Heart left ventricle (tissue), 16 donors: ENCODE measurements at regions not wholly inside any gene's neighbourhood (a gene's known extent, or its start where the extent isn't known, plus 50 kb on each side); places are given as distances from the start of the nearest gene placed in this dataset.

Source experiments
- ATAC-seq, 4 donors: fragments of 200-7000 bp; cut with Tn5 transposase; one replicate each; pipeline ENCODE4 v1.9.1; 2020 to 2022; ENCODE audit warnings: moderate library complexity in 4 of 4, mild to moderate bottlenecking in 3 of 4, moderate number of reproducible peaks in 1 of 4
- DNase-seq, 5 donors: peaks; one replicate each; pipeline ENCODE4 v3.0.0-alpha.2; 2020
- H3K27ac ChIP-seq, 12 donors: fragments of 200-600 bp; sonication (generic) in 4 of 12; one replicate each; pipeline versions ENCODE4 v1.5.0 to v1.8.0; 2016 to 2022; ENCODE audit warnings: mild to moderate bottlenecking in 2 of 12
- H3K27me3 ChIP-seq, 9 donors: fragments of 200-600 bp; sonication (generic) in 2 of 9; one replicate each; pipeline versions ENCODE4 v1.5.1 to v1.8.0; 2016 to 2022; ENCODE audit warnings: mild to moderate bottlenecking in 3 of 9
- H3K36me3 ChIP-seq, 9 donors: fragments of 200-600 bp; sonication (generic) in 2 of 9; one replicate each; pipeline versions ENCODE4 v1.5.0 to v1.8.0; 2018 to 2022; ENCODE audit warnings: mild to moderate bottlenecking in 2 of 9
- H3K4me1 ChIP-seq, 12 donors: fragments of 200-600 bp; sonication (generic) in 4 of 12; one replicate each; pipeline versions ENCODE4 v1.5.0 to v1.8.0; 2016 to 2022; ENCODE audit warnings: mild to moderate bottlenecking in 3 of 12
- H3K4me3 ChIP-seq, 12 donors: fragments of 200-600 bp; sonication (generic) in 4 of 12; one replicate each; pipeline versions ENCODE4 v1.5.0 to v1.8.0; 2017 to 2022; ENCODE audit warnings: mild to moderate bottlenecking in 9 of 12, moderate library complexity in 4 of 12
- H3K9me3 ChIP-seq, 12 donors: fragments of 200-600 bp; sonication (generic) in 4 of 12; one replicate each; pipeline versions ENCODE4 v1.5.0 to v1.8.0; 2016 to 2022; ENCODE audit warnings: mild to moderate bottlenecking in 1 of 12
- POLR2A ChIP-seq, 2 donors: fragments of 450-650 bp; IDR thresholded peaks; one replicate each; pipeline ENCODE4 v1.6.1; 2017; ENCODE audit warnings: antibody characterized with exemption in 2 of 2, mild to moderate bottlenecking in 2 of 2, moderate library complexity in 2 of 2
- WGBS, 4 donors: extraction: QIAGEN DNeasy Blood & Tissue Kit in 2 of 4; methylation state at CpG; one replicate each; pipeline versions ENCODE4 v1.1.5 to v1.1.7; 2013 to 2018; 5-methylcytosine and 5-hydroxymethylcytosine counted together
- intact Hi-C, 10 donors: fragments of 100-400 bp; cut with DNase I; formaldehyde crosslinking; loops; one replicate each; pipeline versions ENCODE4 v1.11.1 to v1.14.2; 2022
- TF ChIP-seq, protein P1 (sequence below), 12 donors: fragments of 200-600 bp; sonication (generic) in 4 of 12; IDR thresholded peaks; one replicate each; pipeline versions ENCODE4 v1.5.0 to v1.8.0; 2018 to 2022; ENCODE audit warnings: antibody characterized with exemption in 12 of 12, mild to moderate bottlenecking in 5 of 12
- donor health status: ischemic (EF 13 %, LVEDD 7.1; RV severe dilation, severe dysfunction).
- donor health status: healthy with polysubstance abuse.
- donor health status: DM: no; HTN: yes; CAD: no.
- donor health status: DM: no; HTN: no; CAD: no.
- donor health status: ischemic (EF 25% LVEDD 6.9; RV normal size, moderate dysfunction).
- donor health status: ischemic (EF 25% LVEDD 5.7; RV mildly dilated, moderate dysfunction).
- donor health status: healthy.
- donor health status: DM: yes; HTN: yes; CAD: no.
- donor health status: ischemic (EF 35%, LVEDD 5.7; RV mildly dilated, moderate dysfunction).
- donor health status: nonischemic (EF 11% LVEDD 7.7; RV severe dilation, severe dysfunction).
- donor health status: DM: yes; HTN: yes; CAD: no.
- donor health status: PGD.
- donor health status: ischemic (EF 29% LVEDD 5.4; RV normal size, mild dysfunction).
- donor health status: nonischemic (EF 23%, LVEDD 6.1; RV moderate dilation, normal function).

DNA sequence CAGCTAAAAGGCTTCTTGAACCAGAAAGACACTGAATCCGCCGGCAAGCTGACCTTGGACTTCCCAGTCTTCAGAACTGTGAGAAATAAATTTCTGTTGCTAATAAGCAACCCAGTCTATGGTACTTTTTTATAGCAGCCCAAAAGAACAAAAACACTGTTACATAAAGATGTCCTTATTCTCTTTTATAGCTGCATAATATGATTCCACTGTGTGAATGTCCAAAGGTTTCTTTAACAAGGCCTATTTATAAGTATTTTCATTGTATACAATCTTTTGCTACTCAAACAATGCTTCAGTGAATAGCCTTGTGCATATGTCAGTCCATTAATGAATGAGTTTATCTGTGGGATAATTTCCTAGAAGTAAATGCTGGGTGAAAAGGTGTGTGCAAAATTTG lies 190.8 kb upstream of the INHBA start:
- Histone ChIP-seq H3K4me1 (peaks cover 0 to 9% (median 1%) of the 10 kb centered on the region in 12 donors), H3K27ac (no peak overlapping the region), H3K27me3 (peaks cover 0 to 5% (median 0%) of the 10 kb centered on the region in 9 donors), H3K36me3 (no peaks in the 10 kb centered on the region), H3K9me3 (no peaks in the 10 kb centered on the region), H3K4me3 (no peak overlapping the region)
- intact Hi-C loops, result no loop called here
- ATAC-seq (no peak), DNase-seq (no peak)
- no peak for TF ChIP-seq POLR2A (IDR thresholded peaks at IDR 0.05)
- TF ChIP-seq, protein P1, sequence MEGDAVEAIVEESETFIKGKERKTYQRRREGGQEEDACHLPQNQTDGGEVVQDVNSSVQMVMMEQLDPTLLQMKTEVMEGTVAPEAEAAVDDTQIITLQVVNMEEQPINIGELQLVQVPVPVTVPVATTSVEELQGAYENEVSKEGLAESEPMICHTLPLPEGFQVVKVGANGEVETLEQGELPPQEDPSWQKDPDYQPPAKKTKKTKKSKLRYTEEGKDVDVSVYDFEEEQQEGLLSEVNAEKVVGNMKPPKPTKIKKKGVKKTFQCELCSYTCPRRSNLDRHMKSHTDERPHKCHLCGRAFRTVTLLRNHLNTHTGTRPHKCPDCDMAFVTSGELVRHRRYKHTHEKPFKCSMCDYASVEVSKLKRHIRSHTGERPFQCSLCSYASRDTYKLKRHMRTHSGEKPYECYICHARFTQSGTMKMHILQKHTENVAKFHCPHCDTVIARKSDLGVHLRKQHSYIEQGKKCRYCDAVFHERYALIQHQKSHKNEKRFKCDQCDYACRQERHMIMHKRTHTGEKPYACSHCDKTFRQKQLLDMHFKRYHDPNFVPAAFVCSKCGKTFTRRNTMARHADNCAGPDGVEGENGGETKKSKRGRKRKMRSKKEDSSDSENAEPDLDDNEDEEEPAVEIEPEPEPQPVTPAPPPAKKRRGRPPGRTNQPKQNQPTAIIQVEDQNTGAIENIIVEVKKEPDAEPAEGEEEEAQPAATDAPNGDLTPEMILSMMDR (IDR thresholded peaks at IDR 0.05), result no peak
- WGBS, 4 donors, result 93 to 99% (median 97%) methylated on average over 2 of the region's 2 CpGs

DNA sequence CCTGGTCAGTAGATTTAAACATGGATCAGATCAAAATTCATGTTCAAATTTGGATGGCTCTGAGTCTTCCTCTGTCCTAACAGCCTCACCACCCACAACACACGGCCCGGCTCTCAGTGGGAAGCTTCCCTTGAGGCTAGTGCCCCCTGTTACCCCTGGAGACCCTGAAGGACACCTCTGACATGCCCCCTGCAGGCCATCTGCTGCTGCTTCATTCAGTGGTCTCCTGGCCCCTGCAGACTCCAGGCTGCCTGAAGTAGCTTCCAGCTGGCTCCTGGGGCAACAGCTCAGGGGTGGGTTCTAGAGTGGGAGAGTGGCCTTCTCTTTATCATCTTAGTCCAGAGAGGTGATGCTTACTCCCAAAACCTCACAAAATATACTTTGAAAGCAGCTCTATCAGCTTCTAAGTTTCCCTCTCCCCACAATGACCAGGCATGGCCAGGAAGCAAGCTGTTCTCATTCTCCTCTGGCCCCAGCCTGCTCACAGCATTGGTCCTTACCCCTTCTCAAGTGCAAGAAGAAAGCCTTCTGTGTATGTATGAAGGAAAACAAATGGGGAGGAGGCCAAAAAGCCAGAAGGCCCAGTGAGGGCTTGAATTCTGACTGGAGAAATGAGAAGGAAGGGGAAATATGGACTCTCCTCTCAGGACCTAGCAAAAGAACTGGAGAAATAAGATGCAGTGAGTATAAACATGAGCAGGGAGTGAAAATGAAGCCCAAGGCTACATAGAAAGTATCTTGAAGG lies 189.6 kb upstream of the INHBA start:
- no peak for DNase-seq
- Histone ChIP-seq H3K4me3 (no peak overlapping the region), H3K4me1 (peaks cover 0 to 12% (median 3%) of the 10 kb centered on the region in 12 donors), H3K27ac (peak overlapping the region in 5 of 12 donors; percentile 45 to 64 (median 58)), H3K36me3 (no peaks in the 10 kb centered on the region), H3K9me3 (no peaks in the 10 kb centered on the region), H3K27me3 (peaks cover 0 to 5% (median 0%) of the 10 kb centered on the region in 9 donors)
- intact Hi-C loops, result no loop called here
- ATAC-seq, result no peak
- 75 to 84% (median 79%) methylated on average over 2 of the region's 2 CpGs for WGBS, 4 donors
- TF ChIP-seq, protein P1 (IDR thresholded peaks at IDR 0.05), result peak in 2 of 12 donors; percentile 9 to 13
- no peak for TF ChIP-seq POLR2A (IDR thresholded peaks at IDR 0.05)

DNA sequence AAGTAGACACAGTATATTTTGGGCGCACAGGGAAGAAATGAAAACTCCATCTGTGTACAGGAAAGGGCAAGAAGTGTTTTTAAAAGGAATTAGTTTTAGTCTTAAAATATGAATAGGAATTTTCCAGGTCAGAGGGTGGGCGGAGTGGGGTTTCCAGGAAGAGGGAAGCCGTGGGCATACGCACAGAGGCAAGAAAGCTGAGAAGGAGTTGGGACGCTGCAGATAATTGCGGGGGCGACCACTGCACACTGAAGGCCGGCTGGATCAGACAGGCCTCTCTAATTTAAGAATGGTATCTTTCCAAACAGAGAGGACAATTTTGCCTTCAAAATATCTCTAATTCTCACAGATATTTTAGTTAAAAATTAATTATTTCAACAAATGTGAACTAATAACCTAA lies 189.1 kb upstream of the INHBA start:
- H3K27me3 ChIP-seq, result peaks cover 0 to 5% (median 0%) of the 10 kb centered on the region in 9 donors
- no peaks in the 10 kb centered on the region for H3K9me3 ChIP-seq
- H3K4me3 ChIP-seq, result no peak overlapping the region
- DNase-seq, result peak in 1 of 5 donors; percentile 25
- TF ChIP-seq, protein P1 (IDR thresholded peaks at IDR 0.05), result no peak
- no peak for TF ChIP-seq POLR2A (IDR thresholded peaks at IDR 0.05)
- WGBS, 4 donors, result 72 to 82% (median 78%) methylated on average over 8 of the region's 8 CpGs
- ATAC-seq, result peak in 2 of 4 donors; percentile 41 to 59
- peaks cover 0 to 17% (median 3%) of the 10 kb centered on the region in 12 donors for H3K4me1 ChIP-seq
- H3K27ac ChIP-seq, result peak overlapping the region in 6 of 12 donors; percentile 32 to 72 (median 56)
- no peaks in the 10 kb centered on the region for H3K36me3 ChIP-seq
- intact Hi-C loops, result no loop called here

DNA sequence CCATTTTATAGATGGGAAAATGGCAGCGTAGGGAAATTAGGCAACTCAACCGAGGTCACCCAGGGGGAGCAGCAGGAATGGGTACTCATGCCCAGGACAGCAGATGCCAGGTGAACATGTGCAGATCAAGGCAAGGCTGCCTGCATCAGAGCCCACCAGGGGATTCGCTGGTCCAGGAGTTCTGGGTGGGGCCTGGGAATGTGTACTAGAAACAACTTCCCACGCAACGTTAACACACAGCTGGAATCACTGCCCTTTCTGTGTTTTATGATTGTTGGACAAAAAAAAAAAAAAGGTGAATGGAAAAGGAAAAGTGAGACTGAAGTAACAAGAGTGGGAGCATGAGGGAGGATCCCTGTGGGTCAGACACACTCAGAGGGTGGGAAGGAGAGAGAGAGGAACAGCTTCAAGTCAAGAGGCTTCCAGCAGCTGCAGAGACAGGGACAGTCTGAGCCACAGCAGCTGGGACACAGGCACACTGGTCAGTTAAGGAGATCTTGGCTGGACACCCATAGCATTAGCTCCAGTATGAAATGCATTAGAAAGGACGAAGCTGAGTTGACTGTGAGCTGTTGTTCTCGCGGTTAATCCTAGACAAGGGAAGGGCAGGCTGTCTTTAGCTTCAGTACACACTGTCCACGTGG lies 187.9 kb upstream of the INHBA start:
- no peaks in the 10 kb centered on the region for H3K9me3 ChIP-seq
- TF ChIP-seq, protein P1 (IDR thresholded peaks at IDR 0.05), result no peak
- no peak for TF ChIP-seq POLR2A (IDR thresholded peaks at IDR 0.05)
- H3K4me3 ChIP-seq, result no peak overlapping the region
- DNase-seq, result peak in 4 of 5 donors; percentile 32 to 58 (median 52)
- no peaks in the 10 kb centered on the region for H3K36me3 ChIP-seq
- peak overlapping the region in 8 of 12 donors; percentile 11 to 72 (median 49) for H3K27ac ChIP-seq
- peaks cover 0 to 29% (median 8%) of the 10 kb centered on the region in 12 donors for H3K4me1 ChIP-seq
- ATAC-seq, result peak; percentile 77 to 87 (median 83)
- peaks cover 0 to 5% (median 0%) of the 10 kb centered on the region in 9 donors for H3K27me3 ChIP-seq
- intact Hi-C loops, result no loop called here
- 72 to 79% (median 77%) methylated on average over 9 of the region's 9 CpGs for WGBS, 4 donors
